ENCODE measurements at regions not wholly inside any gene's neighbourhood (a gene's known extent, or its start where the extent isn't known, plus 50 kb on each side); places are given as distances from the start of the nearest gene placed in this dataset.

DNA sequence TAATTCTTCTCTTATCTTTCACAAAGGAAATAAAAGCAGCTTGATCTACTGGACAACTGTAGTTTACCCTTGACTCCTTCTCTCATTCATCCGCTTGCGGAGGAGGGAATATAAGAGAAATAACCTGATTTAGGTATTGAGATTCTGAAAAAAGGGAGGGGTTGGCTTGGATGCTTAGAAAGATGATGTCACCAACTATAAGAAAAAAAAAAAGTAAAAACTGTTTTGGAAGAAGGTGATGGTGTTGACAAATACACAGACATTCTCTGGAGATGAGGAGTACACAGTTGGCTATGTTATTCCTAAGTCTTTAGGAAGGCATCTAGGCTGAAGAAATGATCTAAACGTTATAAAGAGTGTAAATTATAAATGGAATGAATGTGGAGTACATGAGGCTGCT is 103.3 kb downstream of the TMEM114 start:
- H3K9ac ChIP-seq (ENCODE audit: control insufficient read depth, extremely low read depth, insufficient read depth, low read length): no peak overlapping the region
- dilution Hi-C loops (cut with MboI; ENCODE audit: extremely low pct_ligation_motif_present, low sequenced_read_pairs): no loop called here
- H3K4me2 ChIP-seq (ENCODE audit: control insufficient read depth, extremely low read depth, insufficient read depth, low read depth, low read length): no peak overlapping the region
- H3K4me3 ChIP-seq (ENCODE audit: control insufficient read depth in 2 of 3, extremely low read depth in 1 of 3, insufficient read depth in 2 of 3, low read depth in 1 of 3, low read length in 3 of 3): no peak overlapping the region
- H4K20me1 ChIP-seq (ENCODE audit: control insufficient read depth, extremely low read depth, insufficient read depth, low read length): no peaks in the 10 kb centered on the region
- H3K4me1 ChIP-seq (ENCODE audit: control insufficient read depth, extremely low read depth, insufficient read depth, low read length): no peaks in the 10 kb centered on the region
- H3K9me3 ChIP-seq (ENCODE audit: control insufficient read depth, low read depth, low read length): peaks cover 3% of the 10 kb centered on the region
- no peaks in the 10 kb centered on the region for H3K79me2 ChIP-seq (ENCODE audit: control insufficient read depth, insufficient read depth, low read length)
- H3K36me3 ChIP-seq (ENCODE audit: control insufficient read depth in 2 of 2, extremely low read depth in 1 of 2, insufficient read depth in 2 of 2, low read length in 2 of 2): no peaks in the 10 kb centered on the region
- no peak overlapping the region for H3K27ac ChIP-seq (ENCODE audit: control insufficient read depth, insufficient read depth, low read length)
- no peak for DNase-seq (ENCODE audit: low read depth, low spot score)
- no peak overlapping the region for H2AFZ ChIP-seq (ENCODE audit: control insufficient read depth, low read length)
- H3K9me1 ChIP-seq (ENCODE audit: control insufficient read depth, extremely low read depth, insufficient read depth, low read length): no peaks in the 10 kb centered on the region
- no peaks in the 10 kb centered on the region for H3K27me3 ChIP-seq (ENCODE audit: control insufficient read depth, extremely low read depth, insufficient read depth, low read length)
- no peak for TF ChIP-seq CTCF (optimal IDR thresholded peaks at IDR 0.05 in 1 of 3, IDR thresholded peaks at IDR 0.05 in 1 of 3, conservative IDR thresholded peaks at IDR 0.05 in 1 of 3; ENCODE audit: extremely low read depth in 1 of 3, insufficient read depth in 2 of 3, low read length in 3 of 3)
- TF ChIP-seq EZH2 (IDR thresholded peaks at IDR 0.05; ENCODE audit: low read length): no peak
- no peak for FAIRE-seq

DNA sequence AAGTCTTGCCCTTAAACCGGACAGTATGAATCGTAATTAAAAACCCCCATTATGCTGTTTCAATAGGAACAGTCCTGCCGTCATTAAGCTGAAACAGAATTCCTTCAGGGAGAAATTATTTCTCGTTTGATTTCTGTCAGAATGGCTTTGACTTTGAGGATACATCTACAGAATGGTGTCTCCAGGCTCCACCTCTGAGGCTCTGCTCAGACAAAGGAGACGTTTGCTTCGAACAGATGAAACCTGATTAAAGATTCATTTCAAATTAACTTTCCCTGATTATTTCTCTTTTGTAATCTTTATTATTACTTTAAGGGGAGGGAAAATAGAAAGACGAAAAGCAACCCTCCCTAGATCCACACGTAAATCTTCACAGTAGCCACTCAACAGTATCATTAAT is 106.9 kb downstream of the TMEM114 start:
- no peak for FAIRE-seq
- no peaks in the 10 kb centered on the region for H3K9me1 ChIP-seq (ENCODE audit: control insufficient read depth, extremely low read depth, insufficient read depth, low read length)
- no peaks in the 10 kb centered on the region for H4K20me1 ChIP-seq (ENCODE audit: control insufficient read depth, extremely low read depth, insufficient read depth, low read length)
- no peaks in the 10 kb centered on the region for H3K79me2 ChIP-seq (ENCODE audit: control insufficient read depth, insufficient read depth, low read length)
- no peak overlapping the region for H3K4me2 ChIP-seq (ENCODE audit: control insufficient read depth, extremely low read depth, insufficient read depth, low read depth, low read length)
- DNase-seq (ENCODE audit: low read depth, low spot score): no peak
- no peak overlapping the region for H3K4me3 ChIP-seq (ENCODE audit: control insufficient read depth in 2 of 3, extremely low read depth in 1 of 3, insufficient read depth in 2 of 3, low read depth in 1 of 3, low read length in 3 of 3)
- H3K36me3 ChIP-seq (ENCODE audit: control insufficient read depth in 2 of 2, extremely low read depth in 1 of 2, insufficient read depth in 2 of 2, low read length in 2 of 2): no peaks in the 10 kb centered on the region
- H3K27ac ChIP-seq (ENCODE audit: control insufficient read depth, insufficient read depth, low read length): no peak overlapping the region
- no peaks in the 10 kb centered on the region for H3K27me3 ChIP-seq (ENCODE audit: control insufficient read depth, extremely low read depth, insufficient read depth, low read length)
- TF ChIP-seq CTCF (optimal IDR thresholded peaks at IDR 0.05 in 1 of 3, IDR thresholded peaks at IDR 0.05 in 1 of 3, conservative IDR thresholded peaks at IDR 0.05 in 1 of 3; ENCODE audit: extremely low read depth in 1 of 3, insufficient read depth in 2 of 3, low read length in 3 of 3): no peak
- no peak for TF ChIP-seq EZH2 (IDR thresholded peaks at IDR 0.05; ENCODE audit: low read length)
- dilution Hi-C loops (cut with MboI; ENCODE audit: extremely low pct_ligation_motif_present, low sequenced_read_pairs): no loop called here
- H3K9me3 ChIP-seq (ENCODE audit: control insufficient read depth, low read depth, low read length): no peaks in the 10 kb centered on the region
- H3K4me1 ChIP-seq (ENCODE audit: control insufficient read depth, extremely low read depth, insufficient read depth, low read length): no peaks in the 10 kb centered on the region
- H2AFZ ChIP-seq (ENCODE audit: control insufficient read depth, low read length): no peak overlapping the region
- H3K9ac ChIP-seq (ENCODE audit: control insufficient read depth, extremely low read depth, insufficient read depth, low read length): no peak overlapping the region
